ENCODE measurements at regions not wholly inside any gene's neighbourhood (a gene's known extent, or its start where the extent isn't known, plus 50 kb on each side); places are given as distances from the start of the nearest gene placed in this dataset.

GRCh38 chr5:155765715-155766114, 561.2 kb upstream of the SGCD start:
- Mint-ChIP-seq H3K4me3 (no peak overlapping the region), H3K27ac (no peak overlapping the region)

GRCh38 chr5:155767470-155767869, 559.5 kb upstream of the SGCD start:
- Histone ChIP-seq H3K4me1 (ENCODE audit: insufficient read depth, low read length) (no peaks in the 10 kb centered on the region), H3K27me3 (ENCODE audit: control insufficient read depth in 1 of 2, insufficient read depth in 2 of 2, low read length in 2 of 2) (no peaks in the 10 kb centered on the region), H3K9me3 (ENCODE audit: control insufficient read depth in 1 of 2, insufficient read depth in 1 of 2, low read length in 2 of 2) (no peaks in the 10 kb centered on the region), H3K27ac (ENCODE audit: low read depth in 1 of 2, low read length in 2 of 2) (no peak overlapping the region), H3K36me3 (ENCODE audit: insufficient read depth, low read length) (no peaks in the 10 kb centered on the region), H3K4me3 (ENCODE audit: low read length) (no peak overlapping the region)
- intact Hi-C loops (cut with DNase I, micrococcal nuclease): no loop called here
- no peak for TF ChIP-seq CTCF (IDR thresholded peaks at IDR 0.05)
- no peaks in the 10 kb centered on the region for H3K36me3 Mint-ChIP-seq (ENCODE audit: low read depth)
- H3K27ac Mint-ChIP-seq: no peak overlapping the region
- peaks cover 5% of the 10 kb centered on the region for H3K27me3 Mint-ChIP-seq
- no peaks in the 10 kb centered on the region for H3K4me1 Mint-ChIP-seq (ENCODE audit: low read depth)
- no peaks in the 10 kb centered on the region for H3K9me3 Mint-ChIP-seq
- ChIA-PET POLR2A (no interaction called here), CTCF (no interaction called here)
- H3K4me3 Mint-ChIP-seq: no peak overlapping the region
- no peak for ATAC-seq (ENCODE audit: poor library complexity)
- DNase-seq: peak in 3 of 14 experiments; percentile 15 to 66 (median 22)

More at GRCh38 chr5:155765715-155766114, 561.2 kb upstream of the SGCD start:
- no peaks in the 10 kb centered on the region for H3K36me3 Mint-ChIP-seq (ENCODE audit: low read depth)
- peaks cover 5% of the 10 kb centered on the region for H3K27me3 Mint-ChIP-seq
- Histone ChIP-seq H3K4me3 (ENCODE audit: low read length) (no peak overlapping the region), H3K36me3 (ENCODE audit: insufficient read depth, low read length) (no peaks in the 10 kb centered on the region), H3K27me3 (ENCODE audit: control insufficient read depth in 1 of 2, insufficient read depth in 2 of 2, low read length in 2 of 2) (no peaks in the 10 kb centered on the region), H3K27ac (ENCODE audit: low read depth in 1 of 2, low read length in 2 of 2) (no peak overlapping the region), H3K4me1 (ENCODE audit: insufficient read depth, low read length) (no peaks in the 10 kb centered on the region), H3K9me3 (ENCODE audit: control insufficient read depth in 1 of 2, insufficient read depth in 1 of 2, low read length in 2 of 2) (peaks cover 0 to 5% of the 10 kb centered on the region in 2 experiments)
- ATAC-seq (ENCODE audit: poor library complexity) (no peak), DNase-seq (peak in 2 of 14 experiments; percentile 7 to 41)
- no peaks in the 10 kb centered on the region for H3K4me1 Mint-ChIP-seq (ENCODE audit: low read depth)
- CTCF ChIA-PET: interaction anchor here (0.6 kb wide), 1 partner anchor 34 kb away, joined by 3 read pairs; no protein-coding TSS in a partner anchor
- intact Hi-C loops (cut with DNase I, micrococcal nuclease): no loop called here
- TF ChIP-seq CTCF (IDR thresholded peaks at IDR 0.05): no peak
- POLR2A ChIA-PET: no interaction called here
- peaks cover 4% of the 10 kb centered on the region for H3K9me3 Mint-ChIP-seq

- H3K27ac Mint-ChIP-seq: no peak overlapping the region
- peak in 1 of 14 experiments; percentile 59 for DNase-seq
Measured at GRCh38 chr5:155768332-155768731, 558.6 kb upstream of the SGCD start.

More at GRCh38 chr5:155768332-155768731, 558.6 kb upstream of the SGCD start:
- Histone ChIP-seq H3K9me3 (ENCODE audit: control insufficient read depth in 1 of 2, insufficient read depth in 1 of 2, low read length in 2 of 2) (no peaks in the 10 kb centered on the region), H3K4me1 (ENCODE audit: insufficient read depth, low read length) (no peaks in the 10 kb centered on the region), H3K27me3 (ENCODE audit: control insufficient read depth in 1 of 2, insufficient read depth in 2 of 2, low read length in 2 of 2) (no peaks in the 10 kb centered on the region), H3K27ac (ENCODE audit: low read depth in 1 of 2, low read length in 2 of 2) (no peak overlapping the region), H3K4me3 (ENCODE audit: low read length) (no peak overlapping the region), H3K36me3 (ENCODE audit: insufficient read depth, low read length) (no peaks in the 10 kb centered on the region)
- no peaks in the 10 kb centered on the region for H3K4me1 Mint-ChIP-seq (ENCODE audit: low read depth)
- H3K27me3 Mint-ChIP-seq: peaks cover 5% of the 10 kb centered on the region
- ChIA-PET POLR2A (no interaction called here), CTCF (no interaction called here)
- no peak for TF ChIP-seq CTCF (IDR thresholded peaks at IDR 0.05)
- intact Hi-C loops (cut with DNase I, micrococcal nuclease): no loop called here
- no peaks in the 10 kb centered on the region for H3K9me3 Mint-ChIP-seq
- no peaks in the 10 kb centered on the region for H3K36me3 Mint-ChIP-seq (ENCODE audit: low read depth)
- no peak overlapping the region for H3K4me3 Mint-ChIP-seq
- no peak for ATAC-seq (ENCODE audit: poor library complexity)
